ENCODE measurements at regions not wholly inside any gene's neighbourhood (a gene's known extent, or its start where the extent isn't known, plus 50 kb on each side); places are given as distances from the start of the nearest gene placed in this dataset.
"Not testable (repeated sequence)": the region's sequence is repeated elsewhere in the genome, so short reads cannot be mapped to it uniquely, and the experiment has no call there.

DNA sequence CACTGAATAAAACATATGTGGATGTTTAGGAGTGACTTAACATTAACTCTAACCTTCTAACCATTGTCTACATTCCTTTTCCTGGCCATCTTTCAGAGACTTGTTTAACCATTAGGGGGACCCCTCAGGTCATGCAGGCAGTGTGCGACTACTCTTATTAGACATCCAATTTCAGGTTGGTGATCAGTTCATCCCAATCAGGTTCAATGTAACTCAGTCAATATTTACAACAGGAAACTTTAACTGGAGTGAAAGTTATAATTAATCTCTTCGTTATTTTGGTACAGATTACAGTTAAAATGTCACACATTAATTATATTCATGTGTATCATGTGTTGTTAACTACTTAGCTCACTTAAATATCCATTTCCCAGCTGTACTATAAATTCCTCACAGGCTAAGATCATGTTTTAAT lies 68.8 kb upstream of the RGS1 start:
- peak; percentile 64 to 68 for DNase-seq (ENCODE audit: low read depth in 2 of 2)
- TF ChIP-seq, protein P1, sequence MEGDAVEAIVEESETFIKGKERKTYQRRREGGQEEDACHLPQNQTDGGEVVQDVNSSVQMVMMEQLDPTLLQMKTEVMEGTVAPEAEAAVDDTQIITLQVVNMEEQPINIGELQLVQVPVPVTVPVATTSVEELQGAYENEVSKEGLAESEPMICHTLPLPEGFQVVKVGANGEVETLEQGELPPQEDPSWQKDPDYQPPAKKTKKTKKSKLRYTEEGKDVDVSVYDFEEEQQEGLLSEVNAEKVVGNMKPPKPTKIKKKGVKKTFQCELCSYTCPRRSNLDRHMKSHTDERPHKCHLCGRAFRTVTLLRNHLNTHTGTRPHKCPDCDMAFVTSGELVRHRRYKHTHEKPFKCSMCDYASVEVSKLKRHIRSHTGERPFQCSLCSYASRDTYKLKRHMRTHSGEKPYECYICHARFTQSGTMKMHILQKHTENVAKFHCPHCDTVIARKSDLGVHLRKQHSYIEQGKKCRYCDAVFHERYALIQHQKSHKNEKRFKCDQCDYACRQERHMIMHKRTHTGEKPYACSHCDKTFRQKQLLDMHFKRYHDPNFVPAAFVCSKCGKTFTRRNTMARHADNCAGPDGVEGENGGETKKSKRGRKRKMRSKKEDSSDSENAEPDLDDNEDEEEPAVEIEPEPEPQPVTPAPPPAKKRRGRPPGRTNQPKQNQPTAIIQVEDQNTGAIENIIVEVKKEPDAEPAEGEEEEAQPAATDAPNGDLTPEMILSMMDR (IDR thresholded peaks at IDR 0.05; ENCODE audit: low read depth, low read length), result peak; percentile 49
- H3K4me3 ChIP-seq (replicated peaks in 1 of 2; ENCODE audit: low read depth in 2 of 2, low read length in 2 of 2), result no peak overlapping the region

DNA sequence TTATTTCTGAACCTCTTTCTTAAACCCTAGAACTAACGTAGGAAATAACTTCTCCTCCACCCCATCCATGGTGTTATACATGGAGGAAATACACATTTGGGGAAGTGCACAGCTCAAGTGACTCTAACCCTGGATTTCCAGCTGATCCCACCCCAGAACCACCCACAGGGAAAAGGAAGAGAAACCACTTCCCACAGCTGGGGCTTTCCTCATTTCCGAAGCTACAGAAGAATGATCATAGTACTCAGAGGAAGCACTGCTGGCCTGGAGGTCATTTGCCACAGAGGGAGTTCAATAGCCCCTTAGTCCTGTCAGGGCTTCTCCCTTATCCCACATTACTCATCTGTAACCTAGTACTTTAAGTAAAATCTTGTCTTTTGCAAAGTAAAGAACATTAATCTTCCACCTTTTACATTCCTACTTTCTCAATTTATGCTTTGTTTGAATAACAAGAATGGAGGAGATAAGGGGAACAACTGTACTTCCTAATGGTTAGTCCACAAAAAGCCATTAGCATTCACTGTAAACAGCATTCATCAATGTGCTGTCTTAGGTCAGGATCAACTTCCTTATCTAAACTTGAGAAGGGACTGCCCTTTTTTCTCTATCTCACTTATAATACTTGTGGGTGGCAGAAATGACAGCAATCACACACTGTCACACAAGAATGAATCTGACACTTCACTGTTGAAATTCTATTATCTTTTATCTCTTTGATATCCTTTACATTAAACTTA lies 63.0 kb upstream of the RGS1 start:
- H3K4me3 ChIP-seq (replicated peaks in 1 of 2; ENCODE audit: low read depth in 2 of 2, low read length in 2 of 2), result no peak overlapping the region
- TF ChIP-seq, protein P1 (IDR thresholded peaks at IDR 0.05; ENCODE audit: low read depth, low read length), result no peak
- no peak for DNase-seq (ENCODE audit: low read depth in 2 of 2)

DNA sequence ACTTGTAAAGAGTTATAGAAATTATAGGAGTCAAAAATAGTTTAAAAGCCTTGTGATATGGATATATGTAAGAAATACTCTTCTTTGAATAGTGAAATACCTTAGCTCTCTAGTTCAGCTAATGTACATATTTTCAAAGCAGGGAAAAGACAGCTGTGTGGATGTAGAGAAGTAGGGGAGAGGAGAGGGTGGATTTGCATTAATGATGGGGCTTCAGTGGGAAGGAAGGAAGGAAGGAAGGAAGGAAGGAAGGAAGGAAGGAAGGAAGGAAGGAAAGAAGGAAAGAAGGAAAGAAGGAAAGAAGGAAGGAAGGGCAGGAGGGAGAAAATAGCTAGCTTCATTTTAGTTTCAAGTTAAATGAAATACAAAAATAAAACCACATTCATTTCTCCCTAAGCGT lies 62.4 kb upstream of the RGS1 start:
- TF ChIP-seq, protein P1 (IDR thresholded peaks at IDR 0.05; ENCODE audit: low read depth, low read length), result no peak
- no peak overlapping the region for H3K4me3 ChIP-seq (replicated peaks in 1 of 2; ENCODE audit: low read depth in 2 of 2, low read length in 2 of 2)
- no peak for DNase-seq (ENCODE audit: low read depth in 2 of 2)

DNA sequence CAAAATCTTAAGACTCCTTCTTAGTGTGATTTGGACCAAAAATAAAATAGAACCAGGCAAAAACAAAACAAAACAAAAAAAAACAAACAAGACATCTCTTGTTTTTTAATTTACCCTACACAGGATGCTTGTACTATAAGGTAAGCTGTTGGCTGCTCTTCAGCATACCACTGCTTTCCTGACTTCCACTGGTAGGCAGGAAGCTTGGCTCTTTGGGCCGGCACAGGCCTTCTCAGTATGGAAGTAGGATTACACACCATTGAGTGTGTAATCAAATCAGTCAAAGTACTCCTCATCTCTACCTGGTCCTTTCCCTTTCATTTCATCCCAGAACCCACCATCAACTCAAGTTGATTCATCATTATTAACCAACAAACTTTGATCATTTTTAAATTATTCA lies 61.9 kb upstream of the RGS1 start:
- TF ChIP-seq, protein P1 (IDR thresholded peaks at IDR 0.05; ENCODE audit: low read depth, low read length), result no peak
- H3K4me3 ChIP-seq (replicated peaks in 1 of 2; ENCODE audit: low read depth in 2 of 2, low read length in 2 of 2), result no peak overlapping the region
- no peak for DNase-seq (ENCODE audit: low read depth in 2 of 2)

DNA sequence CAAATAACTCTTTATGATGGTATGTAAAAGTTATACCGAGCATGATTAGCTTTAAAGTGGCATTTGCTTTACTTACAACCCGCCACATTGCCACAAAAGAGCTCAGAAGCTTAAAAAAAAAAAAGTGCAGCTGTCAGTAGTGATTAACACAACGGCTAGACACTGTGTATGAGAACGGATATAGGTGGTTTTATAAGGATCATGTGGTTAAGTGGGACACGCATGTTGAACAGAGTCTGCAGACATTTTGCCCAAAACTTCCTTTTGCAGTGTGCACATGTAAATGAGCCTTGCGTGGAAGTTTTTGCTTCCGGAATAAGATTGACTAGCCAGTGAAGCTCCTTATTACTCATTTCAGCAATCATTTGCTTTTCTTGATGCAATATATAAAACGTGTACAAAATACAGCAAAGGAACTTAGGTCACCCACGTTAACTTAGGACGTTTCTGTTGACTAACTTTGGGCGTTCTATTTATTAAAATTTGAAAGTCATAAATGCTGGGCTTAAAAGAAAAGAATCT lies 58.7 kb upstream of the RGS1 start:
- H3K4me3 ChIP-seq (replicated peaks in 1 of 2; ENCODE audit: low read depth in 2 of 2, low read length in 2 of 2), result no peak overlapping the region
- TF ChIP-seq, protein P1 (IDR thresholded peaks at IDR 0.05; ENCODE audit: low read depth, low read length), result no peak
- no peak for DNase-seq (ENCODE audit: low read depth in 2 of 2)

DNA sequence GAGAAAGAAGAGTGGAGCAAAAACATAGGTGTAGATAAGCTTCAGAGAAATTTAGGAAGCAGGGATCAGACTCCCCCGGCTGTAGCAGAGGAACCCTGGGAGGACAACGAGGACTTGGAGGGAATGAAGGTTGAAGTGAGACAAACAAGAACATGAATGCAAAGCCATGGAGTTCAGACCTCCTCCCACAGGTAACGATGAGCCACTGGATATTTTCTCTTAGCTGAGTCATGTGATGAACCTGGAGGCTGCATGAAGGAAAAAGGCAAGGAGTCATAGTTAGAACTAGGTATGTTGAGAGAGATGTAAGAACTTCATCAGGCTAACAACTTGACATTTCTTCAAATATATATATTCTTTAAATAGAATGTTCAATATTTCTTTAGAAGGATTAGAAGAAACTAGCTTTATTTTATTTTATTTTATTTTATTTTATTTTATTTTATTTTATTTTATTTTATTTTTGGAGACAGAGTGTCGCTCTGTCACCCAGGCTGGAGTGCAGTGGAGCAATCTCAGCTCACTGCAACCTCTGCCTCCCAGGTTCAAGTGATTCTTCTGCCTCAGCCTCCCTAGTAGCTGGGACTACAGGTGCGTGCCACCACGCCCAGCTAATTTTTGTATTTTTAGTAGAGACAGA lies 57.7 kb upstream of the RGS1 start:
- not testable (repeated sequence) for DNase-seq (ENCODE audit: low read depth in 2 of 2); H3K4me3 ChIP-seq (replicated peaks in 1 of 2; ENCODE audit: low read depth in 2 of 2, low read length in 2 of 2)

DNA sequence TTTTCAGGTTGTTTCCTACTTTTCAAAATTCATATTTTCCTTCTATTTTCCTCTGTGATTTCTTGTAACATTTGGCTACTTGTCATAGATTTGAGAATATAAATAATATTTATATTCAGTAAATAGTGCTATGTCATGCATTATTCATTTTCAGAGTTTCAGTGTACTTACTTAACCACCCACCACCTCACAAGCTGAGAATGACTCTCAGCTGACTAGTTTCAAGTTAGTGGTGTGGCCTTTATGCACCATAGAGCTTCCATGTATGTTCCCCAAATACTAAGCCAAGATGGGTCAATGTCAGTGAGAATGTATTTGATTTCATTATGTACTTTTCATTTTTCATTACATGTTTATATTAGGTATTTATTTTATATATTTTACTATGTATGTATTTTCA lies 56.9 kb upstream of the RGS1 start:
- TF ChIP-seq, protein P1 (IDR thresholded peaks at IDR 0.05; ENCODE audit: low read depth, low read length), result no peak
- H3K4me3 ChIP-seq (replicated peaks in 1 of 2; ENCODE audit: low read depth in 2 of 2, low read length in 2 of 2), result no peak overlapping the region
- DNase-seq (ENCODE audit: low read depth in 2 of 2), result peak in 1 of 2 donors; percentile 25

Measured in cardiac fibroblast (primary cell).